DND-41 (cell line): ENCODE measurements at regions not wholly inside any gene's neighbourhood (a gene's known extent, or its start where the extent isn't known, plus 50 kb on each side); places are given as distances from the start of the nearest gene placed in this dataset.

Experiments used
- CTCF ChIP-seq: IDR thresholded peaks from 2 replicates; pipeline ENCODE4 v1.5.1; 2012; ENCODE audit warnings: borderline replicate concordance, low read length, moderate library complexity, mild to moderate bottlenecking; ENCODE audit not compliant: poor library complexity, severe bottlenecking; ENCODE audit errors: extremely low read depth
- EZH2 ChIP-seq: IDR thresholded peaks from 3 replicates; pipeline ENCODE4 v1.6.1; 2012; ENCODE audit warnings: borderline replicate concordance, low read depth, mild to moderate bottlenecking, moderate library complexity, low read length, inconsistent platforms; ENCODE audit not compliant: severe bottlenecking

- no peak for TF ChIP-seq CTCF
- TF ChIP-seq EZH2 = no peak
Measured at GRCh38 chr4:128721896-128722295, 87.6 kb upstream of the JADE1 start.
